Astrocyte (in vitro differentiated cells and primary cell): ENCODE measurements at regions not wholly inside any gene's neighbourhood (a gene's known extent, or its start where the extent isn't known, plus 50 kb on each side); places are given as distances from the start of the nearest gene placed in this dataset.

Experiments used
- CTCF ChIP-seq: IDR thresholded peaks from 2 replicates; pipeline ENCODE4 v1.5.1; 2011; ENCODE audit warnings: low read depth, mild to moderate bottlenecking, inconsistent platforms, low read length, moderate library complexity; ENCODE audit not compliant: insufficient read depth
- EZH2 ChIP-seq: IDR thresholded peaks from 2 replicates; pipeline ENCODE4 v1.6.1; 2012; ENCODE audit warnings: mild to moderate bottlenecking, low read length, inconsistent platforms; ENCODE audit not compliant: insufficient read depth

GRCh38 chr12:32988982-32989381 is 92.4 kb upstream of the PKP2 start:
- TF ChIP-seq CTCF: no peak
- TF ChIP-seq EZH2: no peak
